ENCODE measurements at regions not wholly inside any gene's neighbourhood (a gene's known extent, or its start where the extent isn't known, plus 50 kb on each side); places are given as distances from the start of the nearest gene placed in this dataset.

GRCh38 chr6:71238351-71238750 is 50.3 kb upstream of the OGFRL1 start:
- Histone ChIP-seq H3K27me3 (ENCODE audit: control insufficient read depth, insufficient read depth, low read length, poor library complexity, severe bottlenecking) (no peaks in the 10 kb centered on the region), H3K36me3 (ENCODE audit: control insufficient read depth, insufficient read depth, low read length) (no peaks in the 10 kb centered on the region)
- 93 to 97% methylated on average over 1 of the region's 1 CpG for WGBS, 2 experiments

More at GRCh38 chr6:71238351-71238750, 50.3 kb upstream of the OGFRL1 start:
- Histone ChIP-seq H3K4me3 (ENCODE audit: insufficient read depth, low read depth, low read length) (no peak overlapping the region), H3K4me1 (ENCODE audit: control insufficient read depth, insufficient read depth, low read length) (no peaks in the 10 kb centered on the region), H3K9me3 (ENCODE audit: control insufficient read depth, low read length) (no peaks in the 10 kb centered on the region), H3K27ac (ENCODE audit: insufficient read depth, low read depth, low read length, poor library complexity, severe bottlenecking) (no peak overlapping the region)
